CD14-positive monocyte (primary cell): ENCODE measurements at regions not wholly inside any gene's neighbourhood (a gene's known extent, or its start where the extent isn't known, plus 50 kb on each side); places are given as distances from the start of the nearest gene placed in this dataset.
A peak's percentile ranks its signal among the peaks of the same experiment; 100 is the strongest.

Experiments
- DNase-seq, 3 donors: peaks; one replicate each; pipeline ENCODE4 v3.0.0-alpha.2; 2011 to 2022
- H2AFZ ChIP-seq: 2 replicates; pipeline ENCODE4 v1.6.0; 2012; ENCODE audit warnings: mild to moderate bottlenecking, low read depth, low read length, inconsistent platforms; ENCODE audit not compliant: insufficient read depth, poor library complexity, severe bottlenecking
- H3K27ac ChIP-seq, 2 donors: 1 replicate in 1 of 2; 2 replicates in 1 of 2; pipeline ENCODE4 v1.5.1; 2012 to 2013; ENCODE audit warnings: low read length in 2 of 2, control low read depth in 1 of 2, inconsistent platforms in 1 of 2, low read depth in 1 of 2, mild to moderate bottlenecking in 1 of 2
- H3K27me3 ChIP-seq, 2 donors: one replicate each; pipeline versions ENCODE4 v1.6.0 to v1.6.1; 2011 to 2013; ENCODE audit warnings: low read length in 2 of 2; ENCODE audit not compliant: control insufficient read depth in 2 of 2, insufficient read depth in 2 of 2
- H3K36me3 ChIP-seq, 2 donors: replicated peaks in 1 of 2; 1 replicate in 1 of 2; 2 replicates in 1 of 2; pipeline versions ENCODE4 v1.5.1 to v1.6.1; 2012 to 2013; ENCODE audit warnings: low read length in 2 of 2, control low read depth in 1 of 2, inconsistent platforms in 1 of 2, mild to moderate bottlenecking in 1 of 2; ENCODE audit not compliant: insufficient read depth in 2 of 2, control insufficient read depth in 1 of 2
- H3K4me1 ChIP-seq, 2 donors: 1 replicate in 1 of 2; 2 replicates in 1 of 2; pipeline versions ENCODE4 v1.5.1 to v1.6.1; 2012 to 2013; ENCODE audit warnings: low read length in 2 of 2, control low read depth in 1 of 2, inconsistent platforms in 1 of 2, mild to moderate bottlenecking in 1 of 2, moderate library complexity in 1 of 2; ENCODE audit not compliant: insufficient read depth in 2 of 2, control insufficient read depth in 1 of 2
- H3K4me2 ChIP-seq: replicated peaks from 2 replicates; pipeline ENCODE3; 2012; ENCODE audit warnings: low read length, moderate library complexity, mild to moderate bottlenecking; ENCODE audit not compliant: poor library complexity, severe bottlenecking; ENCODE audit errors: extremely low read depth
- H3K4me3 ChIP-seq, 3 experiments: fragments of 200-600 bp in 1 of 3; sonication (generic) in 1 of 3; replicated peaks in 1 of 3; 1 replicate in 2 of 3; 2 replicates in 1 of 3; pipeline ENCODE4 v1.5.1; 2011 to 2013; ENCODE audit warnings: low read length in 3 of 3, mild to moderate bottlenecking in 3 of 3, control low read depth in 2 of 3, low read depth in 2 of 3, inconsistent platforms in 1 of 3, moderate library complexity in 1 of 3
- H3K79me2 ChIP-seq: 2 replicates; pipeline ENCODE4 v1.6.0; 2012; ENCODE audit warnings: mild to moderate bottlenecking, control low read depth, inconsistent platforms, low read length, moderate library complexity; ENCODE audit not compliant: insufficient read depth
- H3K9ac ChIP-seq: 2 replicates; pipeline ENCODE4 v1.6.0; 2017; ENCODE audit warnings: low read length, mild to moderate bottlenecking; ENCODE audit not compliant: insufficient read depth, poor library complexity, severe bottlenecking
- H3K9me3 ChIP-seq, 2 donors: replicated peaks in 1 of 2; 1 replicate in 1 of 2; 2 replicates in 1 of 2; pipeline versions ENCODE4 v1.5.1 to v1.6.1; 2012 to 2013; ENCODE audit warnings: low read length in 2 of 2, control low read depth in 1 of 2; ENCODE audit not compliant: control insufficient read depth in 1 of 2, insufficient read depth in 1 of 2
- H4K20me1 ChIP-seq: 2 replicates; pipeline ENCODE4 v1.6.0; 2012; ENCODE audit warnings: mild to moderate bottlenecking, low read length, control low read depth, moderate library complexity; ENCODE audit not compliant: insufficient read depth
- H3K27ac Mint-ChIP-seq, 7 donors: one replicate each; pipeline ENCODE4 v1.8.0; 2020; ENCODE audit warnings: mild to moderate bottlenecking in 7 of 7, mixed read lengths in 7 of 7, moderate library complexity in 6 of 7, inconsistent platforms in 2 of 7
- H3K27me3 Mint-ChIP-seq, 3 donors: one replicate each; pipeline ENCODE4 v1.8.0; 2021 to 2022; ENCODE audit warnings: low read depth in 3 of 3, mild to moderate bottlenecking in 3 of 3, mixed read lengths in 3 of 3, moderate library complexity in 3 of 3, inconsistent platforms in 1 of 3
- H3K36me3 Mint-ChIP-seq, 2 donors: one replicate each; pipeline ENCODE4 v1.8.0; 2020; ENCODE audit warnings: mixed read lengths in 2 of 2, inconsistent platforms in 1 of 2, mild to moderate bottlenecking in 1 of 2
- H3K4me1 Mint-ChIP-seq: one replicate; pipeline ENCODE4 v1.8.0; 2020; ENCODE audit warnings: mild to moderate bottlenecking, mixed read lengths
- H3K4me3 Mint-ChIP-seq, 2 donors: one replicate each; pipeline ENCODE4 v1.8.0; 2020; ENCODE audit warnings: mild to moderate bottlenecking in 2 of 2, mixed read lengths in 2 of 2, moderate library complexity in 1 of 2
- H3K9me3 Mint-ChIP-seq, 7 donors: one replicate each; pipeline ENCODE4 v1.8.0; 2020 to 2022; ENCODE audit warnings: mixed read lengths in 7 of 7, mild to moderate bottlenecking in 6 of 7, moderate library complexity in 6 of 7, inconsistent platforms in 2 of 7
- WGBS: methylation state at CpG from one replicate; pipeline ENCODE4 v1.1.5; 2013; ENCODE audit warnings: missing lambda C conversion rate; ENCODE audit not compliant: insufficient coverage; 5-methylcytosine and 5-hydroxymethylcytosine counted together
- intact Hi-C, 2 donors: fragments of 100-400 bp; cut with micrococcal nuclease; formaldehyde crosslinking; loops; one replicate each; pipeline versions ENCODE4 v1.15.0 to v1.15.1; 2023
- TF ChIP-seq, protein P1 (sequence below): fragments of 200-600 bp; IDR thresholded peaks from one replicate; pipeline ENCODE4 v1.8.0; 2022; ENCODE audit warnings: antibody characterized with exemption, mild to moderate bottlenecking

DNA sequence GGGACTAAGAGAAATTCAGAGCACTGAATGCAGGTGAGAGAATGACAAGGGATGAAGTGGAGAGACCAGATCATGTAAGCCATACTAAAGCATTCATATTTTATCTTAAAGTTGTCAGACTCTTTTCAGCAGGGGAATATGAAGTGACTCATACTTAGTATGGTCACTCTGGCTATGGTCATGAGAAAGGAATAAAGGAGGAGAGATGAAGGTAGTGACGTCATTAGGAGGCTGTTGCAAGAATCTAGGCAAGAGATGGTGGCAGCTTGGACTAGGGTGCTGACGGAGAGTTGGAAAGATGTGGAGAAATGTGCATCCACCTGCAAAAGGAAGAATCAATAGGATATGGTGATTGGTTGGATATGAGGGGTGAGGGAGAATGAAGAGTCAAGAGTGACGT, 203.2 kb upstream of the ACVR2A start:
- Histone ChIP-seq H3K79me2 (no peaks in the 10 kb centered on the region), H3K4me1 (peaks cover 31 to 37% of the 10 kb centered on the region in 2 donors), H4K20me1 (no peaks in the 10 kb centered on the region), H3K9ac (no peak overlapping the region), H3K9me3 (no peaks in the 10 kb centered on the region), H3K4me3 (no peak overlapping the region), H2AFZ (no peak overlapping the region), H3K36me3 (no peaks in the 10 kb centered on the region), H3K27ac (no peak overlapping the region), H3K27me3 (no peaks in the 10 kb centered on the region), H3K4me2 (no peak overlapping the region)
- Mint-ChIP-seq H3K4me1 (peaks cover 26% of the 10 kb centered on the region), H3K27ac (peak overlapping the region in 2 of 7 donors; percentile 11 to 58), H3K27me3 (peaks cover 0 to 3% (median 1%) of the 10 kb centered on the region in 3 donors), H3K4me3 (peak overlapping the region in 1 of 2 donors; percentile 54), H3K36me3 (peaks cover 3 to 7% of the 10 kb centered on the region in 2 donors), H3K9me3 (peaks cover 0 to 6% (median 3%) of the 10 kb centered on the region in 7 donors)
- TF ChIP-seq, protein P1, sequence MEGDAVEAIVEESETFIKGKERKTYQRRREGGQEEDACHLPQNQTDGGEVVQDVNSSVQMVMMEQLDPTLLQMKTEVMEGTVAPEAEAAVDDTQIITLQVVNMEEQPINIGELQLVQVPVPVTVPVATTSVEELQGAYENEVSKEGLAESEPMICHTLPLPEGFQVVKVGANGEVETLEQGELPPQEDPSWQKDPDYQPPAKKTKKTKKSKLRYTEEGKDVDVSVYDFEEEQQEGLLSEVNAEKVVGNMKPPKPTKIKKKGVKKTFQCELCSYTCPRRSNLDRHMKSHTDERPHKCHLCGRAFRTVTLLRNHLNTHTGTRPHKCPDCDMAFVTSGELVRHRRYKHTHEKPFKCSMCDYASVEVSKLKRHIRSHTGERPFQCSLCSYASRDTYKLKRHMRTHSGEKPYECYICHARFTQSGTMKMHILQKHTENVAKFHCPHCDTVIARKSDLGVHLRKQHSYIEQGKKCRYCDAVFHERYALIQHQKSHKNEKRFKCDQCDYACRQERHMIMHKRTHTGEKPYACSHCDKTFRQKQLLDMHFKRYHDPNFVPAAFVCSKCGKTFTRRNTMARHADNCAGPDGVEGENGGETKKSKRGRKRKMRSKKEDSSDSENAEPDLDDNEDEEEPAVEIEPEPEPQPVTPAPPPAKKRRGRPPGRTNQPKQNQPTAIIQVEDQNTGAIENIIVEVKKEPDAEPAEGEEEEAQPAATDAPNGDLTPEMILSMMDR: no peak
- WGBS: 90% methylated on average over 2 of the region's 3 CpGs
- peak; percentile 54 to 84 (median 55) for DNase-seq
- intact Hi-C loops: loop anchor here in 1 of 2 donors (5.0 kb wide), 1 partner anchor 46 kb away; no protein-coding TSS in a partner anchor

GRCh38 chr2:147639891-147640290, 204.9 kb upstream of the ACVR2A start:
- H2AFZ ChIP-seq: no peak overlapping the region

More at GRCh38 chr2:147639891-147640290, 204.9 kb upstream of the ACVR2A start:
- Histone ChIP-seq H3K9ac (no peak overlapping the region), H3K4me3 (no peak overlapping the region), H3K36me3 (no peaks in the 10 kb centered on the region), H3K4me1 (peaks cover 47 to 55% of the 10 kb centered on the region in 2 donors), H3K27ac (no peak overlapping the region), H4K20me1 (no peaks in the 10 kb centered on the region), H3K9me3 (no peaks in the 10 kb centered on the region), H3K4me2 (no peak overlapping the region), H3K79me2 (no peaks in the 10 kb centered on the region), H3K27me3 (no peaks in the 10 kb centered on the region)
- Mint-ChIP-seq H3K4me1 (peaks cover 26% of the 10 kb centered on the region), H3K27me3 (peaks cover 0 to 3% (median 1%) of the 10 kb centered on the region in 3 donors), H3K9me3 (peaks cover 0 to 6% (median 3%) of the 10 kb centered on the region in 7 donors), H3K4me3 (no peak overlapping the region), H3K27ac (no peak overlapping the region), H3K36me3 (peaks cover 3 to 4% of the 10 kb centered on the region in 2 donors)
- no CpG with 5 or more reads among the region's 2 CpGs for WGBS
- DNase-seq: no peak
- intact Hi-C loops: loop anchor here (5.0 kb wide), 1 partner anchor 47 kb away; no protein-coding TSS in a partner anchor
- TF ChIP-seq, protein P1: no peak
